ENCODE measurements at regions not wholly inside any gene's neighbourhood (a gene's known extent, or its start where the extent isn't known, plus 50 kb on each side); places are given as distances from the start of the nearest gene placed in this dataset.
"Not testable (repeated sequence)": the region's sequence is repeated elsewhere in the genome, so short reads cannot be mapped to it uniquely, and the experiment has no call there.

DNA sequence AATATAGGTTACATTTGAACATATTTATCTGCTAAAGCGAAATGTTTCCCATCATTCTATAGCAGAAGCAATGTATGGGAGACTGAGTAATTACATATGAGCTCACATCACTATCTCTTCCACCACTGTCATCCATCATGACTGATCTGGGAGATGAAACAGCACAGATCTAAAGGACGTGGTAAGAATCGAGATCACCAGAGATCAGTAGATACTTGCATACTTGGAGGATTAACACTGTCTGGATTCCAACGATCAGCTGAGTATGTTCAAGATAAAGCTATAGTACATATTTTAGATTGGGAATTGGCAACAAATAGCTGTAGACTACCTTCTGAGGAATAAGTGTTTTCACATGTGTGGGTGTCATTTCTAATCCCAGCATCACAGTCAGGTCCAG, 94.6 kb downstream of the FOXD4L6 start:
- CTCF ChIA-PET (ENCODE audit: partially characterized antibody); intact Hi-C loops (cut with micrococcal nuclease); DNase-seq: not testable (repeated sequence)

DNA sequence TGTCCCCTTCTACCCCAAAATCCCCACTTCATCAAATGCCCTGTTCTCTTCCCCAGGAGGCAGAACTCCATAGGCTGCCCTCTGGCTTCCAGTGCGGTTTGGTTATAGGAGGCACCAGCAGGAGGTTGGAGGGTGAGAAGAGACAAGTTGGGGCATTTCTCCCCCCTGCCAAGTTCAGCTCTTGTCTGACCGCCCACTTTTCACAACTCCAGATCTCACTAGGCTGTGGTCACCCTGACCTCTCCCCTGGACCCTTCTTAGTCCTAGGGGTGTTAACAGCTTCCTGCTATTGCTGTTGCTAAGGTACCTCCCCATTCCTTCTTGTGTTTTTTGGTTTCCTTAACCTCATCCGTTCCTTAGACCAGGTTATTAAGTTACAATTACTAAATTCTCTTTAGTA, 95.1 kb downstream of the FOXD4L6 start:
- H3K4me1 ChIP-seq (ENCODE audit: insufficient read depth, low read length); H3K4me3 Mint-ChIP-seq; H3K9me3 Mint-ChIP-seq; H3K27ac Mint-ChIP-seq; POLR2A ChIA-PET (ENCODE audit: partially characterized antibody); intact Hi-C loops (cut with micrococcal nuclease); H3K27ac ChIP-seq (ENCODE audit: low read depth, low read length); DNase-seq; H3K27me3 Mint-ChIP-seq; H3K36me3 Mint-ChIP-seq; H3K27me3 ChIP-seq (ENCODE audit: insufficient read depth, low read length); CTCF ChIA-PET (ENCODE audit: partially characterized antibody); H3K36me3 ChIP-seq (ENCODE audit: insufficient read depth, low read length); H3K9me3 ChIP-seq (ENCODE audit: control insufficient read depth in 1 of 2, low read length in 2 of 2); H3K4me1 Mint-ChIP-seq; H3K4me3 ChIP-seq (ENCODE audit: low read length in 2 of 2): not testable (repeated sequence)

More for the DNA sequence above, 94.6 kb downstream of the FOXD4L6 start:
- H3K36me3 ChIP-seq (ENCODE audit: insufficient read depth, low read length); H3K27me3 Mint-ChIP-seq; POLR2A ChIA-PET (ENCODE audit: partially characterized antibody); H3K4me1 ChIP-seq (ENCODE audit: insufficient read depth, low read length); H3K27ac ChIP-seq (ENCODE audit: low read depth, low read length); H3K4me3 Mint-ChIP-seq; H3K27ac Mint-ChIP-seq; H3K9me3 Mint-ChIP-seq; H3K4me1 Mint-ChIP-seq; H3K4me3 ChIP-seq (ENCODE audit: low read length in 2 of 2); H3K27me3 ChIP-seq (ENCODE audit: insufficient read depth, low read length); H3K9me3 ChIP-seq (ENCODE audit: control insufficient read depth in 1 of 2, low read length in 2 of 2): not testable (repeated sequence)
- peaks cover 3 to 10% of the 10 kb centered on the region in 2 donors for H3K36me3 Mint-ChIP-seq

DNA sequence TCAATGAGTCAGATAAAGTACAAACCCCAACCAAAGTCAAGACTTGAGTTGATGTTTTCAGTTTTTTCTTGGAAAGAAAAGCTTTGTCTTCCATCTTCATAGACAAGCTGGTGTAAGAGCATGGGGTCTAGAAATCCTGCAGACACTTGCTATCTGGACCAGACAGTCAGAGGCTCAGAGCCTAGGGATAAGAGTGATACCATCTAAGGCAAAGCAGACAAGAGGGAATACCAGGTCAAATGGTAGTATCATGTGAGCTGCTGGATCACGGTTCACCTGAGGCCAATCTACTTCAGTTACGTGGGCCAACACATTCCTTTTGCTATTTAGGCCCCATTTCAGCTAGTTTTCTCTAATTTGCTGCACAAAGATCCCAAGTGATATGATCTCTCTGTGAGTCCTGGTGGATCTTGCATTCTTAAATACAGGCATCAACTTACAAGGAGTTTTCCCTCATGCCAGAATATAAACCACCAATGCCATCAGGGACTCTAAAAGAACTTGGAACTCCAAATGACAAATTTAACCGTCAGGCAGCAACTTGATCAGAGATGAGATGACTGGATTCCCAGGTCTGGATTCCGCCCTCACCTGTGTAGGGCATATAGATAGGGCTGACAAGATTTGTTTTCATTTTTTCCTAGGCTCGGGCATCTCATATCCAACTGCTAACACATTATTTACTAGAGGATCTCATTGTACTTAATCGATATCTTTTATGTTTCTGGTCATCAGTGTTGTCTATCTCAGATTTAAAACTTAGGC, 101.4 kb downstream of the FOXD4L6 start:
- CTCF ChIA-PET (ENCODE audit: partially characterized antibody); H3K36me3 ChIP-seq (ENCODE audit: insufficient read depth, low read length); intact Hi-C loops (cut with micrococcal nuclease); H3K27me3 Mint-ChIP-seq; H3K4me3 ChIP-seq (ENCODE audit: low read length in 2 of 2); H3K27ac ChIP-seq (ENCODE audit: low read depth, low read length); H3K9me3 Mint-ChIP-seq; H3K9me3 ChIP-seq (ENCODE audit: control insufficient read depth in 1 of 2, low read length in 2 of 2); H3K27ac Mint-ChIP-seq; H3K36me3 Mint-ChIP-seq; DNase-seq; H3K4me3 Mint-ChIP-seq; H3K27me3 ChIP-seq (ENCODE audit: insufficient read depth, low read length); H3K4me1 ChIP-seq (ENCODE audit: insufficient read depth, low read length); H3K4me1 Mint-ChIP-seq; POLR2A ChIA-PET (ENCODE audit: partially characterized antibody): not testable (repeated sequence)

DNA sequence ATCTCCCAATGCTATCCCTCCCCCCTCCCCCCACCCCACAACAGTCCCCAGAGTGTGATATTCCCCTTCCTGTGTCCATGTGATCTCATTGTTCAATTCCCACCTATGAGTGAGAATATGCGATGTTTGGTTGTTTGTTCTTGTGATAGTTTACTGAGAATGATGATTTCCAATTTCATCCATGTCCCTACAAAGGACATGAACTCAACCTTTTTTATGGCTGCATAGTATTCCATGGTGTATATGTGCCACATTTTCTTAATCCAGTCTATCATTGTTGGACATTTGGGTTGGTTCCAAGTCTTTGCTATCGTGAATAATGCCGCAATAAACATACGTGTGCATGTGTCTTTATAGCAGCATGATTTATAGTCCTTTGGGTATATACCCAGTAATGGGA, 106.1 kb downstream of the FOXD4L6 start:
- H3K9me3 Mint-ChIP-seq, result peaks cover 0 to 12% (median 6%) of the 10 kb centered on the region in 8 donors
- H3K27ac ChIP-seq (ENCODE audit: low read depth, low read length); H3K27me3 ChIP-seq (ENCODE audit: insufficient read depth, low read length); H3K4me1 Mint-ChIP-seq; H3K4me3 ChIP-seq (ENCODE audit: low read length in 2 of 2); H3K9me3 ChIP-seq (ENCODE audit: control insufficient read depth in 1 of 2, low read length in 2 of 2); H3K36me3 ChIP-seq (ENCODE audit: insufficient read depth, low read length); H3K4me3 Mint-ChIP-seq; H3K27me3 Mint-ChIP-seq; H3K4me1 ChIP-seq (ENCODE audit: insufficient read depth, low read length); CTCF ChIA-PET (ENCODE audit: partially characterized antibody); intact Hi-C loops (cut with micrococcal nuclease); DNase-seq; POLR2A ChIA-PET (ENCODE audit: partially characterized antibody); H3K27ac Mint-ChIP-seq: not testable (repeated sequence)
- H3K36me3 Mint-ChIP-seq, result peaks cover 22 to 33% of the 10 kb centered on the region in 2 donors

DNA sequence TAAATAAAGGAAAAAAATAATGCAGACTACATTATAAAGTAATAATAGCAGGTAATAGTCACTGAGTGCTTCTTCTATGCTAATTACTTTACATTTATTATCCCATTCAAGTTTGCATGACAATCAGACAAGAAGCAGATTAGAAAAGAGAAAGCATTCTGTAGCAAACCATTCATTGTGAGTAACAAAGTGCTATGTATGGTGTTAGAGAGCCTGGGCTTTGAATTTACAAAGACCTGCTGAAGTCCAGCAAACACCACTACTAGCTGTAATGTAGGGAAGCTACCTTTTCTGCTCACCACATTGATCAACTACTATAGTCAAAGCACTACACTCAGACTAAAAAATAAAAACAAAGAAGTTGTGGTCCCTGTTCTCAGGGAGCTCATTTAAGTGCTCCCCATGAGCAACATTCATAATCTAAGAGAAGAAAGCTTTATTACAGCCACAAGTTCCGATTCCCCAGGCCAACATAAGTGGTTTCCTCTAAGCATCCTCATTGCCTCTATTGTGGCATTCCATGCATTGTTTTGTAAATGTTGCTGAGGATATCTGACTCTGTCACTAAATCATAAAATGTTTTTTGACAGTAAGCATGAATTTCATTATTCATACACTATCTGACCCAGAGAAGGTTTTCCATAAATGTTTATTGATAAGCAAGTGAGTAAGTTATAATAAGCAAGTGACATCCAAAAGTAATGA, 108.5 kb downstream of the FOXD4L6 start:
- Mint-ChIP-seq H3K9me3 (peaks cover 0 to 12% (median 6%) of the 10 kb centered on the region in 8 donors), H3K36me3 (peaks cover 23 to 38% of the 10 kb centered on the region in 2 donors)
- H3K9me3 ChIP-seq (ENCODE audit: control insufficient read depth in 1 of 2, low read length in 2 of 2); H3K27me3 ChIP-seq (ENCODE audit: insufficient read depth, low read length); H3K4me1 Mint-ChIP-seq; DNase-seq; H3K36me3 ChIP-seq (ENCODE audit: insufficient read depth, low read length); intact Hi-C loops (cut with micrococcal nuclease); H3K4me3 Mint-ChIP-seq; H3K27ac Mint-ChIP-seq; H3K4me1 ChIP-seq (ENCODE audit: insufficient read depth, low read length); CTCF ChIA-PET (ENCODE audit: partially characterized antibody); H3K27me3 Mint-ChIP-seq; POLR2A ChIA-PET (ENCODE audit: partially characterized antibody); H3K27ac ChIP-seq (ENCODE audit: low read depth, low read length); H3K4me3 ChIP-seq (ENCODE audit: low read length in 2 of 2): not testable (repeated sequence)

DNA sequence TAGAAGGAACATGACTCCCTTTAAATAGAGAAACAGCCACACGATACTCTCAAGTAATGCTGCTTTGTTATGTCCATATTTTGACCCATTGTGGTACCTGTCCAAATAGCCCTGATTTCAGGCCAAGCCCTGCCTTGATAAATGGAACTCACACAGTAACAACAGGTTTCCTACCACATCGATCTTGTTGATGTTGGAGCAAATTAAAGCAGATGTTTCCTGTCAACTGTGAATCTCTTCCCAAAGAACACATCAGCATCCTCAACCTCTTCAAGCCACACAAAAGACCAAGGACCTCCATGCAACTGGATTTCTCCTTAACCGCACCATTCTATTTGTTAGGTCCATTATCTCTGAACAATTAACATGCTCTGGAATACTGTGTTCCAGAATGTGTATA, 109.5 kb downstream of the FOXD4L6 start:
- H3K36me3 ChIP-seq (ENCODE audit: insufficient read depth, low read length); DNase-seq; H3K9me3 ChIP-seq (ENCODE audit: control insufficient read depth in 1 of 2, low read length in 2 of 2); POLR2A ChIA-PET (ENCODE audit: partially characterized antibody); H3K4me1 Mint-ChIP-seq; H3K4me1 ChIP-seq (ENCODE audit: insufficient read depth, low read length); CTCF ChIA-PET (ENCODE audit: partially characterized antibody); intact Hi-C loops (cut with micrococcal nuclease); H3K27me3 Mint-ChIP-seq; H3K27ac Mint-ChIP-seq; H3K4me3 Mint-ChIP-seq; H3K27me3 ChIP-seq (ENCODE audit: insufficient read depth, low read length); H3K27ac ChIP-seq (ENCODE audit: low read depth, low read length); H3K4me3 ChIP-seq (ENCODE audit: low read length in 2 of 2): not testable (repeated sequence)
- peaks cover 0 to 10% (median 4%) of the 10 kb centered on the region in 8 donors for H3K9me3 Mint-ChIP-seq
- peaks cover 29 to 42% of the 10 kb centered on the region in 2 donors for H3K36me3 Mint-ChIP-seq

DNA sequence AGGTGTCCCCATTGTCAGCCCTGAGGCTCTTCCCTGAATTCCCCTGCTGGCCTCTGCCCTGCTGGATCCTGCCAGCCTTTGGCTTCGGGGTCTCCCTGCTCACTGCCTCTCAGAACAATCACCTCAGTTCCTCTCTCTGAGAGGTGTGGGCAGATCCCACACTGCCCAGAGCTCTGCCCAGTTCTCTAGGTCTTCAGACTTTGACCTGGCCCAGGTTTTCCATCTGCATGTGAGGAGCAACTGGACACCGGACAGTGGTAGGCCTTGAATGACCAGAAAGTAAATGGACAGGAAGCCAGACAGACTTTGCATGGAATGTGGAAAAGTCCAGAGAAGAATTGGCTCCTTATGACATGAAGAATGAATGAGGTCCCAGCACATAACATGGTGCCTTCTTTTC, 111.8 kb downstream of the FOXD4L6 start:
- H3K27ac ChIP-seq (ENCODE audit: low read depth, low read length); H3K4me3 Mint-ChIP-seq; intact Hi-C loops (cut with micrococcal nuclease); H3K27me3 Mint-ChIP-seq; CTCF ChIA-PET (ENCODE audit: partially characterized antibody); H3K27me3 ChIP-seq (ENCODE audit: insufficient read depth, low read length); H3K4me1 ChIP-seq (ENCODE audit: insufficient read depth, low read length); H3K4me1 Mint-ChIP-seq; H3K9me3 ChIP-seq (ENCODE audit: control insufficient read depth in 1 of 2, low read length in 2 of 2); POLR2A ChIA-PET (ENCODE audit: partially characterized antibody); DNase-seq; H3K4me3 ChIP-seq (ENCODE audit: low read length in 2 of 2); H3K9me3 Mint-ChIP-seq; H3K36me3 ChIP-seq (ENCODE audit: insufficient read depth, low read length); H3K27ac Mint-ChIP-seq: not testable (repeated sequence)
- peaks cover 40 to 52% of the 10 kb centered on the region in 2 donors for H3K36me3 Mint-ChIP-seq

All from CD4-positive, alpha-beta memory T cell (primary cell).